ENCODE measurements at regions not wholly inside any gene's neighbourhood (a gene's known extent, or its start where the extent isn't known, plus 50 kb on each side); places are given as distances from the start of the nearest gene placed in this dataset.

- TF ChIP-seq OSR1 (CRISPR knock-in tag; IDR thresholded peaks at IDR 0.05) (no peak), GLIS3 (CRISPR knock-in tag; IDR thresholded peaks at IDR 0.05) (no peak)
- no peak for ATAC-seq
These were observed 78.6 kb upstream of the TTC34 start for GRCh38 chr1:2880086-2880485.

GRCh38 chr1:2880812-2881295, 79.4 kb upstream of the TTC34 start:
- TF ChIP-seq ZNF565 (CRISPR knock-in tag; conservative IDR thresholded peaks at IDR 0.05; ENCODE audit: low read depth) = no peak
- TF ChIP-seq CSRNP3 (CRISPR knock-in tag; IDR thresholded peaks at IDR 0.05) = no peak
- TF ChIP-seq ZFP30 (CRISPR knock-in tag; IDR thresholded peaks at IDR 0.05) = no peak
- no peak for TF ChIP-seq TOX (CRISPR knock-in tag; IDR thresholded peaks at IDR 0.05; ENCODE audit: borderline replicate concordance)
- no peak for TF ChIP-seq ZNF70 (CRISPR knock-in tag; IDR thresholded peaks at IDR 0.05)
- no peak for TF ChIP-seq ESRRG (CRISPR knock-in tag; IDR thresholded peaks at IDR 0.05)
- no peak for ATAC-seq

GRCh38 chr1:2881556-2881955, 80.1 kb upstream of the TTC34 start:
- ATAC-seq = no peak
- TF ChIP-seq TCF4 (CRISPR knock-in tag; IDR thresholded peaks at IDR 0.05; ENCODE audit: borderline replicate concordance) (no peak), PATZ1 (CRISPR knock-in tag; IDR thresholded peaks at IDR 0.05; ENCODE audit: borderline replicate concordance) (no peak), ZC3H10 (CRISPR knock-in tag; IDR thresholded peaks at IDR 0.05) (no peak), RARB (CRISPR knock-in tag; IDR thresholded peaks at IDR 0.05) (no peak), TSHZ2 (CRISPR knock-in tag; IDR thresholded peaks at IDR 0.05) (no peak)

GRCh38 chr1:2882966-2883696, 81.6 kb upstream of the TTC34 start:
- TF ChIP-seq ZNF565 (CRISPR knock-in tag; conservative IDR thresholded peaks at IDR 0.05; ENCODE audit: low read depth) (no peak), RARB (CRISPR knock-in tag; IDR thresholded peaks at IDR 0.05) (no peak), PPARA (CRISPR knock-in tag; IDR thresholded peaks at IDR 0.05; ENCODE audit: borderline replicate concordance) (no peak), TSHZ2 (CRISPR knock-in tag; IDR thresholded peaks at IDR 0.05) (no peak), GLIS3 (CRISPR knock-in tag; IDR thresholded peaks at IDR 0.05) (no peak), OSR1 (CRISPR knock-in tag; IDR thresholded peaks at IDR 0.05) (no peak), ESRRG (CRISPR knock-in tag; IDR thresholded peaks at IDR 0.05) (no peak), ZC3H10 (CRISPR knock-in tag; IDR thresholded peaks at IDR 0.05) (no peak), ZNF70 (CRISPR knock-in tag; IDR thresholded peaks at IDR 0.05) (no peak), BACH2 (CRISPR knock-in tag; IDR thresholded peaks at IDR 0.05; ENCODE audit: borderline replicate concordance) (no peak), POU6F1 (CRISPR knock-in tag; IDR thresholded peaks at IDR 0.05; ENCODE audit: borderline replicate concordance, low read depth) (no peak)
- no peak for ATAC-seq

All from SK-N-SH treated with all-trans-retinoic acid at 6 μM for 48 hours (cell line).